GM20431 (cell line): ENCODE measurements at regions not wholly inside any gene's neighbourhood (a gene's known extent, or its start where the extent isn't known, plus 50 kb on each side); places are given as distances from the start of the nearest gene placed in this dataset.

Experiments
- in situ Hi-C: fragments of 300-500 bp; cut with MseI, MboI; formaldehyde crosslinking; loops from one replicate; pipeline ENCODE4 v1.15.0; 2020; ENCODE audit warnings: low sequenced_read_pairs; ENCODE audit not compliant: unreplicated experiment

DNA sequence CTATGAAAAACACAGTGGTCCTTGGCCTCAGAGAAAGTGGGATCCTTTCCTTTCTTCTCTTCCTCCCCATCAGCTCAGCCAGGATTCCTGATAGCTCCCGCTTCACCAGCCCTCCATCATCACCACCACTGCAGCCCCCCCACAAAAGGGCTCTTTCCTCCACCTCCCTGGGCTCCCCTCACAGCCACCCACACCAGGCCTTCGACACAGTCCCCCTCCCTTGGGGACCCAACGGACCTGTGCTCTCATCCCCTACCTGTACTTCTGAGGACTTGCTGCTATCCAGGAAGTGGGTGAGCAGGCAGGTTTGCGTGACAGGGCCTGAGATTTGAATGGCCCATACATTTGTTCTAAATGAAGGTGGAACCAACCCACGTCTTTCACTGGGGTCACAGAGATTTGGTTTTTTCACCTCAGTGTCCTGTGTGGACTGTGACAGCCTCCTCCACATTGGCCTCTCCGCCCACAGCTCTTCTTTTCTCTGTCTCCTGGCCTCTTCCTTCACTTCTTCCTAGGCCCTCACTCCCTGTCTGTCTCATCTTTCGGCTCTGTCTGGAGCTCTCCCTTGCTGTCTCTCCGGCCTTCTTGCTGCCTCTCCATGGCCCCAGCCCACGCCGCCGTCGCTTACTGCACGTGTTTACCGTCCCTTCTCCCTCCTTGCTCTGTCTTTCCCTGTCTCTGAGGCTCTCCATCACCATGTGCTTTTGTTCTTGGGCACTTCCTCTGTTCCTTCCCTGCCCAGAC, 238.6 kb downstream of the FOXD2 start:
- in situ Hi-C loops = no loop called here

DNA sequence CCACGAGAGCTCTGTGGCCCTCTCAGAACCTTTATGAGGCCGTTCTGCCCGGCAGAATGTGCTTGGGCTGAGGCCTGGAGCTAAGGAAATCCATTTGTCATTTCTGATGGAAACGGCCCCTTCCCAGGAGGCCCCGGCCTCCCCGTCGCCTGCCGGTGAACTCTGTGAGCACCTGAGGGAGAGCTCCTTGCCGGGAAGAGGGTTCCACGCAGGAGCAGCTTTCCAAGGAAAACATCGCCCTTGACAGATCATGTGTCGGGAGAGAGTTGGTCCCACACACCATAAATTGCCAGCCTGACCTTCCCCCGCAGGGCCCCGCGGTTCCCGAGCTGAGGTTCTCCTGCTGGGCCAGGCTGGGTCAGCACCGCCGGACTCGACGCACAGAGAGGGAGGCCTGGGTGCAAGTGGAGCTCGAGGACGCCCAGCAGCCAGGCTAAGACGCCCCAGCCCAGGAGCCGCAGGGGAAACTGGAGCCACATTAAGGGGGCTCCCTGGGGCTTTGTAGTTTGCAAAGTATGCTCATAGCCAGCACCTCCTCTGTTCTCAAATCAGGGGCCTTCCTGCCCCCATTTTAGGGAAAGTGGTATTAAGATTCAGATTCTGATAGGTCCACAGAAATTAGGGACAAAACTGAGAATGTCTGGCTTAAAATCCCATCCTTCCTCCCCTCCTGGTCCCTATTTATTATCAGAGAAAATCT, 239.5 kb downstream of the FOXD2 start:
- in situ Hi-C loops = no loop called here

DNA sequence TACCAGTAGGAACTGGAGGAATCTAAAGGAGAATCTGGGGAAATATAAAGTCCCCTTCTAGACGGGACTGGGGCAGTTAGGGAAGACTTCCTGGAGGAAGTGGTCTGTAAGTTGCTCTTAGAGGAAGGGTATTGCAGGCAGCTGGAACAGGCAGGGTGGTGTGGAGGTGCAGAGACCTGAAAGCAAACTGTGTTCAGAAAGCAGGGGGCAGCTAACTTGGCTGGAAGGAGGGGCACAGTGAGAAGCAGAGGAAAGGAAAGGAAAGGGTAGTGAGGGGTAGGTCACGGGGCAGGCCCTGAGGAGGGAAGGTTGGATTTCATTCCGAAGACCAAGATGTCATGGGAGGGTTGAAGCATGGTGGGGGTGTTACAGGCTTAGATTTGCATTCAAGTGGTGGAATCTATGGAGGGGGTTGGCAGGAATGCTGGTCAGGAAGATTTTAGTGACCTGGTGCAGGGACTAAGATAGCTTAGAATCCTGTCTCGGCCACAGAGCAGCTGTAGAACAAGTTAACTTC, 240.7 kb downstream of the FOXD2 start:
- in situ Hi-C loops = no loop called here

DNA sequence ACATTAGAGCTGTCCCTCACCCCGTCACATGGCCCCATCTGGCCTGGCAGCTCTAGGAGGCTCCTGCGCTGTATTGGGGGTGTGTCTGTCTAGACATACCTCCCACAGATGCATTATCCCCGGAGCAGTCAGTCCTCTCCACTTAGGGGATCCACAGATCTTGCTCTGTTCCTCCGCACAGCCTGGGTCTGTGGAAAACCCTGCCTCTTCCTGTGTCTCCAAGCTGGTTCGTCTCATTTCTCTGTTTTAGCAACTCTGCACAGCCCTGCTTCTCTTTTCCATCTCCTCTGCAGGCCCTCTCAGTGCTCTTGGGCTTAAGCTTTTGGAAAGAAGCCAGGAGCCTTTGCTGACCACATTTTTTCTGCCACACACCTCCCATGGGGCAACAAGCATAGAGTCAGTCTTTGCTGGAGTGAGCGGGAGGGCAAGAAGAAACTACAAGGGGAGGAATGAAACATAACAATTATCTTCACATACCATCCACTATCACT, 241.5 kb downstream of the FOXD2 start:
- in situ Hi-C loops = no loop called here

DNA sequence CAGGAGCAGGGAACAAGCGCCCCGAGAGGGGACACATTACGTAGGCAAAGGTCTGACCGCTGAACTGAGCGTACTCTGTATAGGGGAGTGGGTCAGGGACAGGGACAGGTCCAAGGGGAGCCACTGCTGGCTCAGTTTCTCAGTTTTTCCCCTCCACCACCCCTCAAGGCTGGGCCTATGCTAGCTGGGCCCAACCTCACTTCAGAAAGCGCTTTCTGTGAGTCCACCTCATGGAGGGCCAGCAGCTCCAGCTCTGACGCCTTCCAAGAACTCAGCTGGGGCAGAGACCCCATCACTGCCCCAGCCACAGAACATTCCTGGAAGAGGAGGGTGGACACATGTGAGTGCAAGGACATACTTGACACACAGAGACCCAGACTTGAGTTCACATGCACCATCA, 242.0 kb downstream of the FOXD2 start:
- in situ Hi-C loops = no loop called here

DNA sequence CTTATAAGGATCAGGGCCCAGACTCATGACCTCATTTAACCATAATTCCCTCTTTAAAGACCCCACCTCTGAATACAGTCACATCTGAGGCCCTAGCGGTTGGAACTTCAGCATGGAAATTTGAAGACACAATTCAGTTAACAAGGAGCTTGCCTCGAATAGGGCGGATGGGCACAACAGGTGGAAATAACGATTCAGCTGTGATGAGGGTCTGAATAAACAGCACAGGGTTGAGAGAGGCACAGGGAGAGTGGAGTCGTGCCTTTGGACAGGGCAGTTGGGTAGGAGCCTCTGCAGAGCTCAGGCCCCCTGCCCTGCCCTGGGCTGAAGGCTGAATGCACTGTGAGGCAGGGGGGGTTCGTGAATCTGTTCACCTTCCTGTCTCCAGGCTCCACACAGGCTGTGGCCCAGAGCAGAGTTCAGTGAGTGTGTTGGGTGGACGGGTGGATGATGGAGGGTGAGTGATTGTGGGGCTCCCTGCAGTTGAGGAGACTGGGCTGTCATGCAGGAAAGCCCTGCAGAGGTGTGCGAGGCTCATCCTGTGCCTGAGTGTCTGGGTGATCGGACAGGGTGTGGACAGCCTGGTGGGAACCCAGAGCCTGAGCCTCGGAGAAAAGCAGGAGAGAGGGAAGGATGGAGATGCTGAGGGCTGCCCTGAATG, 243.1 kb downstream of the FOXD2 start:
- in situ Hi-C loops = no loop called here

DNA sequence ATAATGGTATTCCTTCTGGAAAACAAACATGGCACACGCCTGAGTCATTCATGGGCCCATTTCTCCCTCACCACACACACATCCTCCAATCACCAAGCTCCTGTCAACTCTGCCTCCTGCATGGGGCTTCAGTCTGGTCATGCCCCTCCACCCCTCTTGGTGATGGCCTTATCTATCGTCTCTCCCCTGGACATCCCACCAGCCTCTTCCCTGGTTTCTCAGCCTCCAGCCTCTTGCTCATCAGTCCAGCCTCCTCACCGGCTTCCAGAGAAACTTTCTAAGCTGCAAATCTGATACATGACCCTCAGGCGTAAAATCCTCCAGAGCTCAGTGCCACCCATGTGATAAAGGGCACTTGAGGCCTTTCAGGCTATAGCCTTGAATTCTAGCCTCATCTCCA, 243.9 kb downstream of the FOXD2 start:
- in situ Hi-C loops = no loop called here

DNA sequence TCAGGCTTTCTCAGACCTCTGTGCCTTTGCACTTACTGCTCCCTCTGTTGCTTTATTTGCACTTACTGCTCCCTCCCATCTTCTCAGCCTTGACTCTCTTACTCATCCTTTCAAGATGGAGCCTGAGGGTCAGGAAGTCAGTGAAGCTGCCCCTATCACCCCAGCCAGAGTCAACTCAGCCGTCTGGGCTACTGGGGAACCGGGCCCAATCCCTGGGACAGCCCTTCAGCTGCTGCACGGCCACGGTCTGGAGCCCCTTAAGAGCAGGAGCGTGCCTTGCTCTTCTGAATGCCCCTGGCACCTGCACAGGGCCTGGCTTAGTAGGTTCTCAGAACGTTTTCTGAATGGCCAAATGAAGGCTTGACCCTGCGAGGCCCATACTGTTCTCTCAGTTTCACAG, 244.4 kb downstream of the FOXD2 start:
- in situ Hi-C loops = no loop called here

DNA sequence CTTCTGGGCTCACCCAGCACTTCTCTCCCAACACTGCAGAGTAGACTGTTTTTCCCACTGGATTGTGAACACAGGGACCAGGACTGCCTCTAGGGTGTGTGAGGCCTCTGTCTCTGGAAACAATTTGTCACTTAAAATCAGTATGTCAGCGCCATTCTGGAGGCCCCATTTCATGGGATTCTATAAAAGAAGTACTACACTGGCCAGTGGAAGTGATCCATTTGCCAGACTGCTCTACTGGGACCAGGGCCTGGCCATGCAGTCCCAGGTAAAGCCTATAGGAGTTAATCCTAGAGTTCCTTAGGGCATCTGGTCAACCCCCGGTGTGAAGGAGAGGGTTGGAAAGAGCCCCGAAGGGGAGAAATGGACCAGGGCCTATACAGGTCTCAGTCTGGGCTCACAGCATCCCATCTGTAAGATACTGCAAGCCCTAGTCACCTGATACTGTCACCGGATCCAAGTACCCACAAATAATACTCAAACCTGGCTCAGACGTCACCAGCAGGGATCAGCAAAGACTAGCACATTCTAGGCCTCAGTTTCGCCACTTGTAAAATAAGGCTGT, 245.0 kb downstream of the FOXD2 start:
- in situ Hi-C loops = no loop called here

DNA sequence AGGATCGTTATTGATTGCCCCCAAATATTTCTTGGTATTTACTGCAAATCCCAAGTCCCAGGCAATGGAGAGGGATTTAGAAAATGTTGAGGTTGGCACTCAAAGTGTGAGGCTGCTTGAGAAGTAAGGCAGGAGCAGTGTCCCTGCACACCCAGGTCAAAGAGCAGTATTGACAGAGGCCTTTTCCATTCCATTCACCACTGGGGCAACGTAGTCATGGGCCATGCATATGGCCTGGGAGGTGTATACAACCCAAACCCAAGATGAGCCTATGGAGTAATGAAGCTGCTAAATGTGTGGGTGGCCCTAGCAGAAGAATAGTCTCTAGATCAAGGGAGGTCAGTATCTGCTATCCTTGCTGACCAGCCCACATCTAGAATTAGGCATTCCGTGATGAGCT, 245.6 kb downstream of the FOXD2 start:
- in situ Hi-C loops = no loop called here

DNA sequence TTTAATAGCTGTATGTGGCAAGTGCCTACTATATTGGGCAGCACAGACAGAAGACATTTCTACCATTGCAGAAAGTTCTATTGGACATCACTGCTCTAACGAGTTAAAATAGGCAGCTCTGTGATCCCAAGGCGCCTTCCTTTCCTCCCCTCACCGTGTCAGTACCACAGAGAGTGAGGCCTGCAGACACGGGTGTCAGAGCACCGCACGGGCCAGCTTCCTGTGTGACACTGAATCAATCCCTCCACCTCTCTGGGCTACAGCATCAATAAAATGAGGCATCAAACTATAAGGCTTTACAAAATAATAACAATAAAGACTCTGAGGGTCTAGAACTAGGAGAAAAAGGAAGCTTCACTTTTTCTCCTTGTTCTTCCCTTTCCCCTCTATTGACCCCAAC, 246.7 kb downstream of the FOXD2 start:
- in situ Hi-C loops = no loop called here

DNA sequence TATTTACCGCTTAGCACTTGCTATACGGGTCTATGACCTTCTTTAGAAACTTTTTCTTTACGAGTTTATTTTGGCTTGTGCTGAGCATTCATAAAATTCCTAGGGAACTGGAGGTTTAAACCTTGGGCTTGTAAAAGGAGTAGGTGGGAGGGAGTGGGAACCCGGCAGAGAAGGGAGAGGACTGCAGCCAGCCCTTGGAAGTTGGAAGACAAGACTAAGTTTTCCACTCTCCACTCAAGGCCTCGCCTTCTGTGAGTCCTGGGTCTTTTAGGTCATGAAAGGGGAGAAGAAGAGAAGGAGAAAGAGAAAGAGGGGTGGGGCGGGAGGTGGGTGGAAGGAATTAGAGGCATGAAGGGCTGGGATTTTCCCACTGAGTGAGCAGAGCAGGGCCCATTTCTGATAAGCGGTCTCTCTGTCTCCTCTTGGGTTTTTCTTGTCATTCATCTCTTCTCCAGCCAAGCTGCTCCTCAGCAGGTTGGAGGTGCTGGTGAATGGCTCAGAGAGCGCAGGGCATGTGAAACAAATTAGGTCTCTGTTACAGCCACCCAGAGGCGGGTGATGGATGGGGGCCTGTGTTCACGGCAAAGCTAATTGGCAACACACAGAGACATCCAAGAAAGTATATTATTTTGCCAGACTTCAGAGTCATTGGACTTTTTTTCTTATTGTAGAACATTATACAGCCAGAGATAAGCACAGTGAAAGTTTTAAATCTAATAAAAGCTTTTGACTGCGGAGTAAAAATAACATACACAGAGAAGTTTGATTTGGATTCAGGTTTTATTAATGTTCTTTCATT, 247.3 kb downstream of the FOXD2 start:
- in situ Hi-C loops = no loop called here

DNA sequence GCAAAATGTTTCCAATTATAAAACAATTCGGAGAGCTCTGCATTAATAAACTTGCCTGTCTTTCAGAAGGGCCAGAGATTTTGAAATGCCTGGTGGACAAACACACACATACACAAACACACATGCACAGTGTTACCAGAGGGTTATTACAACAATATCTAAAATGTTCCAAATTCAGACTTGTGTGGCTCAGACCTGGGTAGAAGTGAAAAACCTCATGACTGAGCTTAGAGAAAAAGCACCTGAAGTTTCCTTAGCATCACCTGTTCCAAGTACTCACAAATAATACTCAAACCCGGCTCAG, 247.9 kb downstream of the FOXD2 start:
- in situ Hi-C loops = no loop called here

DNA sequence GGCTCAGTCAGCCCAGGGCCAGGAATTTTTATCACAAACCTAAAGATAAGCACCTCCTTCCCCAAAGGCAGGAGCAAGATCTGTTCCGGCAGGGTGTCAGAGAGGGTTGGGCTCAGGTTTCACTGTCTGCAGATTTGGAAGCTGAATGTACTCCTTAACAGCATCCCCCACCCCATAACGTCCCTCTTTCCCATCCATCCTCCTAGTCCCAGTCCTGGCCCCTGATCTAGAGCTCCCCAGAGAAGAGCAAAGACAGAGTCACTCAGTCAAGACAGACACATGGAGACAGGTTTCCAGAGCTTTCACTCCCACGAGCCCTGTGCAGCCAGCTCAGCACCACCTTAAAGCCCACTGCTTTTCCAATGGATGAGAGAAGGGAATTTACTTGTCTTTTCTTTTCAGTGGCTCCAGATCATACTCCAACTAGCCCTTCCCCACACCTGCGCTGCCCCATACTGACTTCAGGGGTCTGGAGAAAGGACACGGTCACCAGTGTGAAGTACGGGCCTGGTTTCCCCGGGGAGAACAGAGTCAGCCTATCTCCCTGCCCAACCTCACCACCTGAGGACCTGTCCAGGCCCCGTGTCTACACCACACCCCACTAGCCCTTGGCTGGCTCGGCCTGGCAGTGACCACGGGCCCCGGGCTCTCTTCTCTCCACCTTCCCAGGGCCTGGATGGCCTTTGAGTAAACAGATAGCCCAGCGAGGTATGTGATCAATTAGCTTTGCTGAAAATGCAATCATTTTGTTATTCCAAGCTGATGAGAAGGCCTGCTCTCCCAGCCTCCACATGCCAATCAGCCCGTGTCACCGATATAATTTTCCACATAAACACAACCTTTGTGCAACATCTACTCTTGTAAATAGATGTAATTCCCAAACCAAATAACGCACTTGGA, 249.1 kb downstream of the FOXD2 start:
- in situ Hi-C loops = no loop called here

DNA sequence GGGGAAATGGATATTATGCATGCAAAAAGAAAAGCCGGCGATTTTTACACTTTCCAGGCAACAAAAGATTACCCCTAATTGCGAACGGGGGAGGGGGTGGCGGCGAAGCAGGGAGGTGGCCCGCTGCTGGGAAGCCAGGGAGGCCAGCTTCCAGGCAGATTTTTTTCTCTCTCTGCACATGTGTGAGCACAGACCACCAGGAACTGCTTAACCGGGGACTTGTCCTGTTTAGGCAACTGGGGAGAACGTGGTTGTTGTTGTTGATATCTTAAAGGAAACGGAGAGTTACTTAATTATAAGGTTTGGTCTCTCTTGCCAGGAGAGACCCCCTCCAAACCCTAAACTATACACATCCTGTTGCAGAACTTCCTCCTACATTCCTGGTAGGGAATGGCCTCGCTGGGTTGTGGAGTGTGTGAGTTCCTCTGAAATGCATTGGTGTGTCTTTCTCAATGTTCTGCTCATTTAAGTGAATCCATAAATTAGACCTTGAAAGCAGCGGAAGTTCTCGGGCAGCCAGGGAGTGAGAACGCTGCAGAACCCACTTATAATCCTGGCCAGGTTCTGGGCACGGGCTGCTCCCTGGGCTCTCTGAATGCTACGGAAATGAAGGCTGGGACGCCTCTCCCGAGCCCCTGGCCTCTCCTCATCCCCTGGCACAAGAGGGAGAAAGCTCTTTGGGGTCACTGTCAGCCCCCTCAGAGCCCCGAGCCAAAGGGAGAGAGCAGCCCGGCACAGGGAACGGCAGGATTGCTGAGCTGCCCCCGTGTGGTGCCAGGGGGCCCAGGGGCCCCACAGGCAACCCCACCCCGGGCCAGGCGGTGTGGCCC, 250.0 kb downstream of the FOXD2 start:
- in situ Hi-C loops = no loop called here

DNA sequence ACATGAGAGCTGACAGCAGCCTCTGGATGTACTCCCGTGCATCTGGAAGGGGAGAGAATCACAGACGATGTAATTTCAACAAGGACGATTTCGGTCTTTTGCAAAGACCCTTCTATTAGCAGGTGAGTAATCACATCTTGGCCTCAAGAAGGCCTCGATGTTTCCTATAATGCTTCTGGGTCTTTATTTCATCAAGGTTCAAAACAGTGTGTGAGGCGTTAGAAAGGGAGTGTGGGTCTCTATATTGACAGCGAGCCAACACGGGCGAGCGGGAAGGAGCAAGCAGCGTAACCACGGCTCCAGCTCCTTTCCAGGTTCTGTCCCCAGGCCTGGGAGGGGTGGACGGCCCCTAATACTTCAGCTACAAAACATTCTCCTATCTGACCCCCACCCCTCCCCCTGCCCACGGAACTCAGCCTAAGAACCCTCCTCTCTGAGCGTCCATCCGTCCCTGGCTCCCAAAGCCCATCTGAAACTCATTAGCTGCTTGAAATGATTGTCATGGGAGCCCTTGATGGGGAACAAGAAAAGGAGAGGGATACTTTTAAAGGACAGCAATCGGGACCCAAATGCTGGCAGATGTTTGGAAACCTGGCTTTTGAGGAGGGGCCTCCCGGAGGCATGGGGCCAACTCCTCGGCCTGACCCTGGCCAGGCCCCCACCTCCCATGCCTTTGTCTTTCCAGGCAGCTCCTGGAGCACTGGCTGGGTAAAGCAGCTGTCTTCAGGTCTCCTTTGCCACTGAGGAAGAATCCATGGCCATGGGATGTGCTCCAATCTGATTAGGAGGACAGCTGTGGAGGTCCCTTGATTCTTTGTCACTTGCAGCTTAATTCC, 250.8 kb downstream of the FOXD2 start:
- in situ Hi-C loops = no loop called here

DNA sequence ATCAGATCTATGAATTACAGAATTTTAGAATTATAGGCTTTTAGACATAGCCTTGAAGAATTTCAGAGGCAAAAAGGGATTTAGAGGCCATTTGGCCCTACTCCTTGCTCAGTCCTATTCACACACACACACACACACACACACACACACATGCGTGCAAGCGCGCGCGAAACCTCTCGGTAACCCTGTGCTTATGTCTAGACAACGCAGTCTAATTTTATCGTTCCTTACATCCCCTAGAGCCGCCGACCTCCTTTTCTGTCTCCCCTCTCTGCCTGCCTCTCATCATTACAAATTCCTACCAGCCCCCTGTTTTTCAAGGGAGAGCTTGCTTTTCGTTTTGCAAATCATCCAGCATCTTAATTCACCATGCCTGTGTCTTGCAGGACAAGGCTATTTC, 252.1 kb downstream of the FOXD2 start:
- in situ Hi-C loops = no loop called here
